ENCODE measurements at regions not wholly inside any gene's neighbourhood (a gene's known extent, or its start where the extent isn't known, plus 50 kb on each side); places are given as distances from the start of the nearest gene placed in this dataset.

DNA sequence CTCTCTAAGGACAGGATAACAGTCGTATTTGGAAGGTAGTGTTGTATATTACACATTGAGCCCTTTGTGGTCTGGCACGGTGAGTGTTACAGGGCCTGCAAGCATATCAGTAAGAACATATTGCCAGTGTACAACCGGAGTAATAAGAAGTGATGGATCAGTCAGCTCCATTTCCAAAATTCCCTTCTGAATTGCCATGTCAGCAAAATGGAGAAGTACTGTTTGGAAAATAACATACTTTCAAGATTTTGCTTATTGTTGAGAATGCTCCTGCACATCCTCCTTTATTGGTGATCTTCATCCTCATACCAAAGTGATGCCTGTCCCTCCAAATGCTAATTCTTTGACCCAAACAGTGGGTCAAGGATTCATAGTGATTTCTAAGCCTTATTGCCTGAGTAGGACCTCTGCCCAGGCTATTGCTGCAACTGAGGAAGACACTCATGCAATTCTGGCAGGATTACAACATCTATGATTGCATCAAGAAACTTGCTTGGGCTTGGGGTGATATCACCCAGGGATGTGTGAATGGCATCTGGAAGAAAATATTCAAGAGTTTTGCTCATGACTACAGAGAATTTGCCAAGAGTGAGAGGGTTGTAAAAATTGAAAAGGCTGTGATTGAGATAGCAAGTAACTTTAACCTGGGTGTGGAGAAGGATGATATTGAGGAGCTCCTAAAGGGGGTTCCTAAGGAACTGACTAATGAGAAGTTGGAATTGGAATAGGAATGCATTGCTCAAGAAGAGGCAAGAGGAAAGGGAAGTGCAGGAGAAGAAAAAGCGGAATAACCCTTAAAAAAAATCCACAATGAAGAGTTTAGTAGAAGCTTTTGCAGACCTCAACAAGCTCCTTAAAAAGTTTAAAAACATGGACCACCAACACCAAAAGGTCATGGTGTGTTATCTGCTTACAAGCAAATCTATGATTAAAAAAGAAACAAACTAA, 452.2 kb upstream of the SORCS1 start:
- TF ChIP-seq FOXM1 (IDR thresholded peaks at IDR 0.05; ENCODE audit: borderline replicate concordance, low read depth) (no peak), ZBTB7A (IDR thresholded peaks at IDR 0.05; ENCODE audit: low read depth) (no peak), EP300 (IDR thresholded peaks at IDR 0.05; ENCODE audit: borderline replicate concordance) (no peak), USF1 (IDR thresholded peaks at IDR 0.05) (no peak), NFIC (IDR thresholded peaks at IDR 0.05) (no peak), TAF1 (IDR thresholded peaks at IDR 0.05; ENCODE audit: low read depth) (no peak), REST (IDR thresholded peaks at IDR 0.05; ENCODE audit: low read depth) (no peak), EGR1 (IDR thresholded peaks at IDR 0.05) (no peak), RAD21 (IDR thresholded peaks at IDR 0.05; ENCODE audit: low read depth) (no peak), TEAD4 (IDR thresholded peaks at IDR 0.05) (no peak), TCF12 (IDR thresholded peaks at IDR 0.05; ENCODE audit: low read depth) (no peak)
- TF ChIP-seq, protein P1, sequence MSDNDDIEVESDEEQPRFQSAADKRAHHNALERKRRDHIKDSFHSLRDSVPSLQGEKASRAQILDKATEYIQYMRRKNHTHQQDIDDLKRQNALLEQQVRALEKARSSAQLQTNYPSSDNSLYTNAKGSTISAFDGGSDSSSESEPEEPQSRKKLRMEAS (IDR thresholded peaks at IDR 0.05) = no peak

DNA sequence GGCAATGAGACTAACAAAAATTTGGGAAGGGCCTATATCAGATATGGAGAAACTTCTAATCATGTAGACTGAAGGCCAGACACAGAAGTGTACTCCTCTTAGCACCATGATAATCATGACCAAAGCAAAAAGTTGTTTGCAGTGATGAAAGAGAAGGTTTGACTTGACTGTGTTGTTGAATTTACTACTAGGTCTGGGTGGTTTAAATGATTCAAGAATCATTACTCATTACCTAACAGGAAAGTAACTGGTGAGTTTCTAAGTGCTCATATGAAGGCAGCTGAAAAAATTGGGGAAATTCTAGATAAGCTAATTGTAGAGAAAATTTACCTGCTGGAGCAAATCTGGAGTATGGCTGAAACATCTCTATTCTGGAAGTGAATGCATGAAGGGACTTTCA, 451.5 kb upstream of the SORCS1 start:
- TF ChIP-seq ZBTB7A (IDR thresholded peaks at IDR 0.05; ENCODE audit: low read depth) (no peak), FOXM1 (IDR thresholded peaks at IDR 0.05; ENCODE audit: borderline replicate concordance, low read depth) (no peak), NFIC (IDR thresholded peaks at IDR 0.05) (no peak), EGR1 (IDR thresholded peaks at IDR 0.05) (no peak)

DNA sequence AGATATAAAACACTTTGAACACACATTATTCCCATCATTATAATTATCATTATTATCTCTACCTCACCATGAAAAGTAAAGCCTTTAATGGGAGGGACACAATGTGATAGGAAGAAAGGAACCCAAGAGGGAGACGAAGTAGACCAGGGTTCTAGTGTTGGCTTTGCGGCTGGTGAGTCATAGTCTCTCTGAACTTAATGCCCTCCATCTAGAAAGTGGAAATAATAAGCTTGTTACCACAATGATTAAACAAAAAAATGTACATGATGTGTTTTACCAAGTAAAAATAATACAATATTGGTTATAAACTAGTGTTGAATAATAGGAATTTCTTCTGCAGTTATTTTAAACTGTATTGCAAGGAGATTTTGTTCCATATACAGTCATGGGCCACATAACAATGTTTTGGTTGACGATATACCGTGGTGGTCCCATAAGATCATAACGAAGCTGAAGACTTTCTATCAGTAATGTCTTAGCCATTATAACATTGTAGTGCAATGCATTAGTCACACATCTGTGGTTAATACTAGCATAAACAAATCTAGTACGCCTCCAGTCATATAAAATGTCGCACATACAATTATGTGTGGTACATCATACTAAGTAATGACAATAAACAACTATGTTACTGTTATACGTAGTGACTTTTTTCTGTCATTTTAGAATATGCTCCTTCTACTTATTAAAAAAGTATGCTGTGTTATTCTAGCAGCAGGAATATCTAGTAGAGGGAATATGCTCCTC, 450.6 kb upstream of the SORCS1 start:
- TF ChIP-seq NFIC (IDR thresholded peaks at IDR 0.05) (no peak), CEBPB (IDR thresholded peaks at IDR 0.05) (no peak), ZBTB7A (IDR thresholded peaks at IDR 0.05; ENCODE audit: low read depth) (no peak), EGR1 (IDR thresholded peaks at IDR 0.05) (no peak), USF1 (IDR thresholded peaks at IDR 0.05) (no peak), EP300 (IDR thresholded peaks at IDR 0.05; ENCODE audit: borderline replicate concordance) (no peak), FOXM1 (IDR thresholded peaks at IDR 0.05; ENCODE audit: borderline replicate concordance, low read depth) (no peak), TCF12 (IDR thresholded peaks at IDR 0.05; ENCODE audit: low read depth) (no peak), REST (IDR thresholded peaks at IDR 0.05; ENCODE audit: low read depth) (no peak)
- TF ChIP-seq, protein P1 (IDR thresholded peaks at IDR 0.05) = no peak

GRCh38 chr10:107611115-107611514, 446.6 kb upstream of the SORCS1 start:
- TF ChIP-seq CREB1 (IDR thresholded peaks at IDR 0.05; ENCODE audit: low read depth) (no peak), FOXM1 (IDR thresholded peaks at IDR 0.05; ENCODE audit: borderline replicate concordance, low read depth) (no peak), ZBTB7A (IDR thresholded peaks at IDR 0.05; ENCODE audit: low read depth) (no peak), CEBPB (IDR thresholded peaks at IDR 0.05) (no peak), USF1 (IDR thresholded peaks at IDR 0.05) (no peak), TAF1 (IDR thresholded peaks at IDR 0.05; ENCODE audit: low read depth) (no peak), EGR1 (IDR thresholded peaks at IDR 0.05) (no peak), YY1 (IDR thresholded peaks at IDR 0.05; ENCODE audit: low read depth) (no peak), NFIC (IDR thresholded peaks at IDR 0.05) (no peak), TCF12 (IDR thresholded peaks at IDR 0.05; ENCODE audit: low read depth) (no peak), RAD21 (IDR thresholded peaks at IDR 0.05; ENCODE audit: low read depth) (no peak)
- TF ChIP-seq, protein P1 (IDR thresholded peaks at IDR 0.05) = no peak

- TF ChIP-seq RAD21 (IDR thresholded peaks at IDR 0.05; ENCODE audit: low read depth) (no peak), NFIC (IDR thresholded peaks at IDR 0.05) (no peak), CREB1 (IDR thresholded peaks at IDR 0.05; ENCODE audit: low read depth) (no peak), TCF12 (IDR thresholded peaks at IDR 0.05; ENCODE audit: low read depth) (no peak), FOXM1 (IDR thresholded peaks at IDR 0.05; ENCODE audit: borderline replicate concordance, low read depth) (no peak), YY1 (IDR thresholded peaks at IDR 0.05; ENCODE audit: low read depth) (no peak), TAF1 (IDR thresholded peaks at IDR 0.05; ENCODE audit: low read depth) (no peak), EGR1 (IDR thresholded peaks at IDR 0.05) (no peak), ZBTB7A (IDR thresholded peaks at IDR 0.05; ENCODE audit: low read depth) (no peak), USF1 (IDR thresholded peaks at IDR 0.05) (no peak), CEBPB (IDR thresholded peaks at IDR 0.05) (no peak), REST (IDR thresholded peaks at IDR 0.05; ENCODE audit: low read depth) (no peak), EP300 (IDR thresholded peaks at IDR 0.05; ENCODE audit: borderline replicate concordance) (no peak)
- TF ChIP-seq, protein P1 (IDR thresholded peaks at IDR 0.05) = no peak
These were observed 424.6 kb upstream of the SORCS1 start for GRCh38 chr10:107589081-107589480.

Measured in Ishikawa (cell line).